HL-60 (cell line): ENCODE measurements at regions not wholly inside any gene's neighbourhood (a gene's known extent, or its start where the extent isn't known, plus 50 kb on each side); places are given as distances from the start of the nearest gene placed in this dataset.
A peak's percentile ranks its signal among the peaks of the same experiment; 100 is the strongest.

ENCODE experiments used
- DNase-seq, 2 experiments: peaks; one replicate each; pipeline ENCODE4 v3.0.0-alpha.2; 2010 to 2020; ENCODE audit warnings: low read depth in 1 of 2, low spot score in 1 of 2
- H3K27ac ChIP-seq: fragments of 250-450 bp; sonication (Bioruptor Pico); replicated peaks from 2 replicates; pipeline ENCODE4 v1.5.1; 2020; ENCODE audit warnings: mild to moderate bottlenecking, moderate library complexity
- H3K27me3 ChIP-seq: fragments of 250-450 bp; sonication (Bioruptor Pico); 2 replicates; pipeline ENCODE4 v1.5.1; 2021; ENCODE audit warnings: mild to moderate bottlenecking, moderate library complexity; ENCODE audit not compliant: insufficient read depth, poor library complexity, severe bottlenecking
- H3K4me3 ChIP-seq: replicated peaks from 2 replicates; pipeline ENCODE4 v1.5.1; 2011; ENCODE audit warnings: mild to moderate bottlenecking, control low read depth, low read length; ENCODE audit not compliant: insufficient read depth
- CTCF ChIP-seq: IDR thresholded peaks from one replicate; pipeline ENCODE4 v1.5.1; 2011; ENCODE audit warnings: low read length, control low read depth, inconsistent platforms; ENCODE audit not compliant: insufficient read depth
- GABPA ChIP-seq: IDR thresholded peaks from 2 replicates; pipeline ENCODE4 v1.6.1; 2012; ENCODE audit warnings: low read depth
- POLR2AphosphoS5 ChIP-seq: IDR thresholded peaks from 2 replicates; pipeline ENCODE4 v1.6.1; 2012; ENCODE audit warnings: low read depth
- SPI1 ChIP-seq: IDR thresholded peaks from 2 replicates; pipeline ENCODE4 v1.6.1; 2012; ENCODE audit warnings: low read depth, mild to moderate bottlenecking, borderline replicate concordance
- TF ChIP-seq, protein P1 (sequence below): IDR thresholded peaks from 2 replicates; pipeline ENCODE4 v1.6.1; 2012; ENCODE audit warnings: low read depth; ENCODE audit not compliant: insufficient replicate concordance

DNA sequence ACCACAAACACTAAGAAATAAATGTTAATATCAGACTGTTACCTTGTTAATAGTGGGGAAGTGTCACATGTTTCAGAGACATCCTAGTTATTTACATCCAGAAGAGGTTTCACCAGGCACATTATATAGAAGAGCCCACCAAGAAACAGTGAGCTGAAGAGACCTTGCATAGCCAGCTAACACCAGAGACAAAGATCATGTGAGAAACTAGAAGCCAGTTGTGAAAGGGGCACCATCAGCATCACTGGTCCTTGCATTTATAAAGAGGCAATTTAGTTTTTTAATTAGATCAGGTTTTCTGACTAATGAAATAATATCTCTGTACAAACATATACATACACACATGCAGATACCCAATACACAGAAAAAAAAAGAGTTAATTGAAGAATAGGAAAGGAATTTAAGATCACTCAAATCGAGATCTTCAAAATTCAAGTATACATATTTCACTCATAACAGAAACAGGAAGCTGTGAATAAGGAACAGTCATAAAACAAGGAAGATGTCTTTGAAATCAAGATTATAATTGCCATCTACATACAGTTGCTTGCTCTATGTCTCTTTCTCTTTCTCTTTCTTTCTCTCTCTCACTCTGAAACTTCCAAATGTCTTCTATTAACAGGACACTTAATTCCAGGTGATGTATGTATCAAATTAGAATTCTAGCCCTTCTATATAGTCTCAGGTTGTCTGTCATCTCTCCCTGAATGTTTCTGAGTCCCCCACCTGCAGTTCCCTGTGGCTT lies 348.7 kb downstream of the ETS1 start:
- no peaks in the 10 kb centered on the region for H3K27me3 ChIP-seq
- DNase-seq: no peak
- no peak overlapping the region for H3K4me3 ChIP-seq
- H3K27ac ChIP-seq: no peak overlapping the region
- TF ChIP-seq CTCF: no peak
- TF ChIP-seq SPI1: peak; percentile 26; the same call in 1 of the 2 replicates

- DNase-seq: no peak
- Histone ChIP-seq H3K27ac (no peak overlapping the region), H3K4me3 (no peak overlapping the region), H3K27me3 (no peaks in the 10 kb centered on the region)
- TF ChIP-seq SPI1 (no peak), POLR2AphosphoS5 (no peak), GABPA (no peak), CTCF (no peak)
- TF ChIP-seq, protein P1, sequence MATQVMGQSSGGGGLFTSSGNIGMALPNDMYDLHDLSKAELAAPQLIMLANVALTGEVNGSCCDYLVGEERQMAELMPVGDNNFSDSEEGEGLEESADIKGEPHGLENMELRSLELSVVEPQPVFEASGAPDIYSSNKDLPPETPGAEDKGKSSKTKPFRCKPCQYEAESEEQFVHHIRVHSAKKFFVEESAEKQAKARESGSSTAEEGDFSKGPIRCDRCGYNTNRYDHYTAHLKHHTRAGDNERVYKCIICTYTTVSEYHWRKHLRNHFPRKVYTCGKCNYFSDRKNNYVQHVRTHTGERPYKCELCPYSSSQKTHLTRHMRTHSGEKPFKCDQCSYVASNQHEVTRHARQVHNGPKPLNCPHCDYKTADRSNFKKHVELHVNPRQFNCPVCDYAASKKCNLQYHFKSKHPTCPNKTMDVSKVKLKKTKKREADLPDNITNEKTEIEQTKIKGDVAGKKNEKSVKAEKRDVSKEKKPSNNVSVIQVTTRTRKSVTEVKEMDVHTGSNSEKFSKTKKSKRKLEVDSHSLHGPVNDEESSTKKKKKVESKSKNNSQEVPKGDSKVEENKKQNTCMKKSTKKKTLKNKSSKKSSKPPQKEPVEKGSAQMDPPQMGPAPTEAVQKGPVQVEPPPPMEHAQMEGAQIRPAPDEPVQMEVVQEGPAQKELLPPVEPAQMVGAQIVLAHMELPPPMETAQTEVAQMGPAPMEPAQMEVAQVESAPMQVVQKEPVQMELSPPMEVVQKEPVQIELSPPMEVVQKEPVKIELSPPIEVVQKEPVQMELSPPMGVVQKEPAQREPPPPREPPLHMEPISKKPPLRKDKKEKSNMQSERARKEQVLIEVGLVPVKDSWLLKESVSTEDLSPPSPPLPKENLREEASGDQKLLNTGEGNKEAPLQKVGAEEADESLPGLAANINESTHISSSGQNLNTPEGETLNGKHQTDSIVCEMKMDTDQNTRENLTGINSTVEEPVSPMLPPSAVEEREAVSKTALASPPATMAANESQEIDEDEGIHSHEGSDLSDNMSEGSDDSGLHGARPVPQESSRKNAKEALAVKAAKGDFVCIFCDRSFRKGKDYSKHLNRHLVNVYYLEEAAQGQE: no peak
Observed at GRCh38 chr11:128236506-128237498, 350.6 kb downstream of the ETS1 start.

- Histone ChIP-seq H3K27me3 (no peaks in the 10 kb centered on the region), H3K27ac (no peak overlapping the region), H3K4me3 (no peak overlapping the region)
- DNase-seq: no peak
- TF ChIP-seq SPI1 (no peak), POLR2AphosphoS5 (no peak), GABPA (no peak), CTCF (no peak)
- TF ChIP-seq, protein P1: no peak
Observed at GRCh38 chr11:128235958-128236357, 351.4 kb downstream of the ETS1 start.
